Nephron progenitor cell (in vitro differentiated cells): ENCODE measurements at regions not wholly inside any gene's neighbourhood (a gene's known extent, or its start where the extent isn't known, plus 50 kb on each side); places are given as distances from the start of the nearest gene placed in this dataset.

Experiments used
- DNase-seq: peaks from one replicate; pipeline ENCODE4 v3.0.0; 2021
- H3K27ac Mint-ChIP-seq: 2 replicates; pipeline ENCODE4 v1.8.0; 2021; ENCODE audit warnings: mild to moderate bottlenecking, moderate library complexity, mixed read lengths
- H3K27me3 Mint-ChIP-seq: 2 replicates; pipeline ENCODE4 v1.8.0; 2021; ENCODE audit warnings: mild to moderate bottlenecking, low read depth, mixed read lengths; ENCODE audit not compliant: poor library complexity
- H3K36me3 Mint-ChIP-seq: 2 replicates; pipeline ENCODE4 v1.8.0; 2021; ENCODE audit warnings: low read depth, mixed read lengths
- H3K4me1 Mint-ChIP-seq: 2 replicates; pipeline ENCODE4 v1.8.0; 2021; ENCODE audit warnings: mixed read lengths
- H3K4me3 Mint-ChIP-seq: 2 replicates; pipeline ENCODE4 v1.8.0; 2021; ENCODE audit warnings: mild to moderate bottlenecking, moderate library complexity, mixed read lengths
- H3K9me3 Mint-ChIP-seq: 2 replicates; pipeline ENCODE4 v1.8.0; 2021; ENCODE audit warnings: mild to moderate bottlenecking, moderate library complexity, mixed read lengths
- TF ChIP-seq, protein P1 (sequence below): fragments of 200-600 bp; sonication (generic); IDR thresholded peaks from 2 replicates; pipeline ENCODE4 v1.5.0; 2021; ENCODE audit warnings: antibody characterized with exemption

- H3K27me3 Mint-ChIP-seq = peaks cover 8% of the 10 kb centered on the region
- H3K27ac Mint-ChIP-seq = no peak overlapping the region
- H3K4me1 Mint-ChIP-seq = peaks cover 11% of the 10 kb centered on the region
- peaks cover 7% of the 10 kb centered on the region for H3K9me3 Mint-ChIP-seq
- DNase-seq = no peak
- H3K36me3 Mint-ChIP-seq = no peaks in the 10 kb centered on the region
- TF ChIP-seq, protein P1, sequence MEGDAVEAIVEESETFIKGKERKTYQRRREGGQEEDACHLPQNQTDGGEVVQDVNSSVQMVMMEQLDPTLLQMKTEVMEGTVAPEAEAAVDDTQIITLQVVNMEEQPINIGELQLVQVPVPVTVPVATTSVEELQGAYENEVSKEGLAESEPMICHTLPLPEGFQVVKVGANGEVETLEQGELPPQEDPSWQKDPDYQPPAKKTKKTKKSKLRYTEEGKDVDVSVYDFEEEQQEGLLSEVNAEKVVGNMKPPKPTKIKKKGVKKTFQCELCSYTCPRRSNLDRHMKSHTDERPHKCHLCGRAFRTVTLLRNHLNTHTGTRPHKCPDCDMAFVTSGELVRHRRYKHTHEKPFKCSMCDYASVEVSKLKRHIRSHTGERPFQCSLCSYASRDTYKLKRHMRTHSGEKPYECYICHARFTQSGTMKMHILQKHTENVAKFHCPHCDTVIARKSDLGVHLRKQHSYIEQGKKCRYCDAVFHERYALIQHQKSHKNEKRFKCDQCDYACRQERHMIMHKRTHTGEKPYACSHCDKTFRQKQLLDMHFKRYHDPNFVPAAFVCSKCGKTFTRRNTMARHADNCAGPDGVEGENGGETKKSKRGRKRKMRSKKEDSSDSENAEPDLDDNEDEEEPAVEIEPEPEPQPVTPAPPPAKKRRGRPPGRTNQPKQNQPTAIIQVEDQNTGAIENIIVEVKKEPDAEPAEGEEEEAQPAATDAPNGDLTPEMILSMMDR = no peak
- no peak overlapping the region for H3K4me3 Mint-ChIP-seq
These were observed 108.6 kb downstream of the PPM1A start for GRCh38 chr14:60357551-60358149.

- Mint-ChIP-seq H3K9me3 (peaks cover 7% of the 10 kb centered on the region), H3K4me3 (no peak overlapping the region), H3K4me1 (no peaks in the 10 kb centered on the region), H3K27me3 (peaks cover 9% of the 10 kb centered on the region), H3K27ac (no peak overlapping the region), H3K36me3 (no peaks in the 10 kb centered on the region)
- TF ChIP-seq, protein P1 = no peak
- DNase-seq = no peak
These were observed 114.3 kb downstream of the PPM1A start for GRCh38 chr14:60363275-60363674.

DNA sequence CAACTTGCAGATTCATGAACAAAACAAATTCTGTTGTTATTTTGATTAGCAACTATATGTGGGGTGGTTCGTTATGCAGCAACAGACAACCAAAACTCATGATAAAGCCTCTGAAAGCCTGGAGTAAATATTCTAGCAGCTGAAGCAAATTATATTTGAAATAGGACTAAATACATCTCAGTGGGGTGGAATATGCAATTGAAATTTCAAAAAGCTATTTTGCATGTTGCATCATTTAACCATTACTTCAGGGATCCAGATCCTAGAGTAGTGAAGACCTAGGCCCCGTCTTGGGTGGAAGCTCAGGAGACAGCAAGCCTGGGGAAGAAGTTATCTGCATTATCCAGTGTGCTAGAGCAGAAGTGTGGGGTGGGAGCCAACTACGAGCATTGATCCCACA, 114.7 kb downstream of the PPM1A start:
- H3K27ac Mint-ChIP-seq = no peak overlapping the region
- peaks cover 9% of the 10 kb centered on the region for H3K27me3 Mint-ChIP-seq
- no peaks in the 10 kb centered on the region for H3K36me3 Mint-ChIP-seq
- peaks cover 7% of the 10 kb centered on the region for H3K9me3 Mint-ChIP-seq
- no peaks in the 10 kb centered on the region for H3K4me1 Mint-ChIP-seq
- no peak overlapping the region for H3K4me3 Mint-ChIP-seq
- no peak for DNase-seq
- TF ChIP-seq, protein P1 = no peak

- no peak for DNase-seq
- peaks cover 3% of the 10 kb centered on the region for H3K9me3 Mint-ChIP-seq
- TF ChIP-seq, protein P1 = no peak
- H3K27me3 Mint-ChIP-seq = no peaks in the 10 kb centered on the region
- no peaks in the 10 kb centered on the region for H3K4me1 Mint-ChIP-seq
- no peak overlapping the region for H3K27ac Mint-ChIP-seq
- no peaks in the 10 kb centered on the region for H3K36me3 Mint-ChIP-seq
- no peak overlapping the region for H3K4me3 Mint-ChIP-seq
These were observed 104.0 kb downstream of the C14orf39 start for GRCh38 chr14:60381909-60382308.
